ENCODE measurements at regions not wholly inside any gene's neighbourhood (a gene's known extent, or its start where the extent isn't known, plus 50 kb on each side); places are given as distances from the start of the nearest gene placed in this dataset.

DNA sequence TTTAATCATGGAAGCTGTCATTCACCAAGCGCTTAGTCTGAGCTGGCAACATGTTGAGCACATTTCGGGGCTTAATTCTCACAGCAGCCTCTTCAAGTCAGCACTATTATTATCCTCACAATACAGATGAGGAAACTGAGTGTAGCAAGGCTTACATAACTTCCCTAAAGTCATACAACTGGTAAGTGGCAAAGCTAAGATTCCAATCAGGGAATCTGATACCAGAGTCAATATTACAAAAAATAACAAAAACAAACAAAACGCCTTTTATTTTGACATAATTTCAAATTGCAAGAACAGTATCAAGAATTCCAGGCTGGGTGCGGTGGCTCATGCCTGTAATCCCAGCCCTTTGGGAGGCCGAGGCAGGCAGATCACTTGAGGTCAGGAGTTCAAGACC lies 120.4 kb upstream of the DUSP21 start:
- H3K9me3 ChIP-seq: no peaks in the 10 kb centered on the region
- no peak for DNase-seq
- TF ChIP-seq, protein P1, sequence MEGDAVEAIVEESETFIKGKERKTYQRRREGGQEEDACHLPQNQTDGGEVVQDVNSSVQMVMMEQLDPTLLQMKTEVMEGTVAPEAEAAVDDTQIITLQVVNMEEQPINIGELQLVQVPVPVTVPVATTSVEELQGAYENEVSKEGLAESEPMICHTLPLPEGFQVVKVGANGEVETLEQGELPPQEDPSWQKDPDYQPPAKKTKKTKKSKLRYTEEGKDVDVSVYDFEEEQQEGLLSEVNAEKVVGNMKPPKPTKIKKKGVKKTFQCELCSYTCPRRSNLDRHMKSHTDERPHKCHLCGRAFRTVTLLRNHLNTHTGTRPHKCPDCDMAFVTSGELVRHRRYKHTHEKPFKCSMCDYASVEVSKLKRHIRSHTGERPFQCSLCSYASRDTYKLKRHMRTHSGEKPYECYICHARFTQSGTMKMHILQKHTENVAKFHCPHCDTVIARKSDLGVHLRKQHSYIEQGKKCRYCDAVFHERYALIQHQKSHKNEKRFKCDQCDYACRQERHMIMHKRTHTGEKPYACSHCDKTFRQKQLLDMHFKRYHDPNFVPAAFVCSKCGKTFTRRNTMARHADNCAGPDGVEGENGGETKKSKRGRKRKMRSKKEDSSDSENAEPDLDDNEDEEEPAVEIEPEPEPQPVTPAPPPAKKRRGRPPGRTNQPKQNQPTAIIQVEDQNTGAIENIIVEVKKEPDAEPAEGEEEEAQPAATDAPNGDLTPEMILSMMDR (IDR thresholded peaks at IDR 0.05): no peak
- no peak for TF ChIP-seq POLR2A (IDR thresholded peaks at IDR 0.05)
- no peaks in the 10 kb centered on the region for H3K27me3 ChIP-seq
- no peaks in the 10 kb centered on the region for H3K36me3 ChIP-seq
- H3K4me3 ChIP-seq (replicated peaks in 1 of 3): no peak overlapping the region
- no peak overlapping the region for H3K27ac ChIP-seq
- intact Hi-C loops (cut with DNase I): no loop called here
- H3K4me1 ChIP-seq: no peaks in the 10 kb centered on the region
- 92 to 96% methylated on average over 5 of the region's 5 CpGs for WGBS, 2 donors

DNA sequence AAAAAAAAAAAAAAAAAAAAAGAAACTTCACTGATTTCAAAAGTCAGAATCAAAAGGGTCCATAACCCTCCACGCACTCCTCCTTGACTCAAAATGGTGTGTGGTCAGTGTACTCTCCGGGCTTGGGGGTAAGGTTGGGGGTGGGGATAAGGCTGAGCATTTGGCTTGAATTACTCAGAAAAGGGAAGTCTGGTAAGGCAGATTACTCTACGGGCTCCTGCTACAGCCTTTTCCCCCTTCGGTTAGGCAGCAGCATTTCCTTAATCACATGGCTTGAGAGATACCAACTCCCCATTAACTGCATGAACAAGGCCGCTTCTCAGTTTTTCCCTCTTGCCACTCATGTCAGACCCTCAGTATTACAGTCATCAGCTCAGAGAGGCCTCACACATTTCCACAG lies 135.4 kb upstream of the DUSP21 start:
- Histone ChIP-seq H3K27me3 (no peaks in the 10 kb centered on the region), H3K27ac (no peak overlapping the region), H3K36me3 (no peaks in the 10 kb centered on the region), H3K4me1 (no peaks in the 10 kb centered on the region), H3K9me3 (no peaks in the 10 kb centered on the region), H3K4me3 (replicated peaks in 1 of 3) (no peak overlapping the region)
- no peak for DNase-seq
- TF ChIP-seq, protein P1 (IDR thresholded peaks at IDR 0.05): no peak
- no peak for TF ChIP-seq POLR2A (IDR thresholded peaks at IDR 0.05)
- intact Hi-C loops (cut with DNase I): no loop called here
- 65 to 80% methylated on average over 4 to 5 of the region's 5 CpGs for WGBS, 2 donors

DNA sequence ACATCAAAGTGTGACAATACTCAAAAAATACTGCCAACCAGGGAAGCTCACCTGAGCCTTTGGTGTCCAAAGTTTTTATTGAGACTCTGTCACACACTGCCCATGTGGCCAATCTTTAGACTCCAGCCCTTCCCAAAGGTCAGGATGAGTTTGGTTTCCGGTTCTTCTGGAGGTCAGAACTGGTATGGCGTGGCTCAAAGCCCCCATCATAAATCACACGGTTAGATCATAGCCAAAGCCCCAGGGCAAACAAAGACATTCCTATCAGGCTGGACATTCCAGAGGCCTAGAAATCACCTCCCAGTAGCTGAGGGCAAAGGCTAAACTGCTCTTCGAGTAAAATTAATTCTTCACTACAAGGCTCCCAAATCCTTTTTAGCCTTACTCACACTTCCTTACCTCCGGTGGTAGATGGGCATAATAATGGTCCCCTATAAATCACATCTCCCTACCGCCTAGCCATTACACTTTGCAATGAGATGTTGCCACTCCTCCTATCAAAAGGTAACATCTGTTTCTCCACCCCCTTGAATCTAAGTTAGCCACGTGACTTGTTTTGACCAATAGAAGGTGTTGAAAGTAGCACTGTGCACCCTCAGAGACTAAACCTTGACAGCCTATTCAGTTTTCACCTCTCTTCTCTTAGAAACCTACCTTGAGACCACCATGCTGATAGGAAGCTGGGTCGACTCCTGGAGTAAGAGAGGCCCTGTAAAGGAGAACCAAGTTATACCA lies 137.8 kb upstream of the DUSP21 start:
- Histone ChIP-seq H3K4me1 (no peaks in the 10 kb centered on the region), H3K9me3 (no peaks in the 10 kb centered on the region), H3K36me3 (no peaks in the 10 kb centered on the region), H3K27ac (no peak overlapping the region), H3K27me3 (no peaks in the 10 kb centered on the region), H3K4me3 (replicated peaks in 1 of 3) (no peak overlapping the region)
- TF ChIP-seq, protein P1 (IDR thresholded peaks at IDR 0.05): no peak
- TF ChIP-seq POLR2A (IDR thresholded peaks at IDR 0.05): no peak
- intact Hi-C loops (cut with DNase I): no loop called here
- no peak for DNase-seq
- WGBS, 2 donors: 73 to 84% methylated on average over 7 to 8 of the region's 8 CpGs

DNA sequence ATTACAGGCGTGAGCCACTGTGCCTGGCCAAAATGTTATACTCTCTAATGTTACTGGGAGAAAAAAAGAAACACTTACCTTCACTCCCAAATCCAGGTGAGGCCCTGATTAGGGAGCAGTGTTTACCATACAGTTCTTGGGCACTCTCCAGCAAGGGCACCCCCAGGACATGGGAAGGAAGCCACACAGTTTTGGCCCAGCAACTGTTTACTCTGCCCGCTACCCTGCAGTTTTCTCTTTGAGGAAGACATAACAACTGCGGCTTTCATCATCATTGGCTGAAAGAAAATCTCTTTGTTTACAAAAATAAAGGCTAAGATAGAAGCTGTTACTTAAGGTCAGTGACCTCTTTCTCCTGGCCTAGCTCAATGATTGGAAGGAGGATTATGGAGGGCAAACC lies 145.5 kb upstream of the DUSP21 start:
- Histone ChIP-seq H3K4me3 (replicated peaks in 1 of 3) (no peak overlapping the region), H3K27ac (no peak overlapping the region), H3K4me1 (no peaks in the 10 kb centered on the region), H3K36me3 (no peaks in the 10 kb centered on the region), H3K27me3 (no peaks in the 10 kb centered on the region), H3K9me3 (no peaks in the 10 kb centered on the region)
- 80 to 86% methylated on average over 3 of the region's 3 CpGs for WGBS, 2 donors
- no peak for DNase-seq
- TF ChIP-seq, protein P1 (IDR thresholded peaks at IDR 0.05): no peak
- TF ChIP-seq POLR2A (IDR thresholded peaks at IDR 0.05): no peak
- intact Hi-C loops (cut with DNase I): no loop called here

DNA sequence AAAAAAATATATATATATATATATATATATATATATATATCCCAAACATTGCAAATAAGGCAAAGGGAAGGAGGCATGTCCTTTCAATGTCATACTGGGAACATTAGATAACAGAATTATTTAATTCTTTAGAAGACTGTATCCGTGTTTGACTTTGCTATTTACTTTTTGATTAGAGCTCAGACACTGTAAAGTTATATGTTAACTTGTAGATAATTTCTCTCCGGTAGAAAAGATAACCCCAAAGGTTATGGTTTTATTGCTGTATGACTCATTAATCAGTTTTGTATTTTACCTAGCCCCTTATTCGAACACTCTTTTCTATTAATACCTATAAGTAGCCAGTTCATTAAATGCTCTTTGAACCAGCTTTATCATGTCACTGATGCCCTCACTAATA lies 150.6 kb upstream of the DUSP21 start:
- no peaks in the 10 kb centered on the region for H3K9me3 ChIP-seq
- no peak overlapping the region for H3K4me3 ChIP-seq (replicated peaks in 1 of 3)
- H3K4me1 ChIP-seq: no peaks in the 10 kb centered on the region
- DNase-seq: no peak
- no peak overlapping the region for H3K27ac ChIP-seq
- H3K27me3 ChIP-seq: no peaks in the 10 kb centered on the region
- intact Hi-C loops (cut with DNase I): no loop called here
- 74 to 80% methylated on average over 3 of the region's 3 CpGs for WGBS, 2 donors
- no peaks in the 10 kb centered on the region for H3K36me3 ChIP-seq
- TF ChIP-seq, protein P1 (IDR thresholded peaks at IDR 0.05): no peak
- TF ChIP-seq POLR2A (IDR thresholded peaks at IDR 0.05): no peak

All from thyroid gland (tissue), 4 donors.